C4-2B (cell line): ENCODE measurements at regions not wholly inside any gene's neighbourhood (a gene's known extent, or its start where the extent isn't known, plus 50 kb on each side); places are given as distances from the start of the nearest gene placed in this dataset.

Experiments
- CTCF ChIP-seq: fragments of 450-650 bp; conservative IDR thresholded peaks from 2 replicates; pipeline ENCODE4 v1.5.1; 2017; ENCODE audit warnings: mild to moderate bottlenecking
- ZFX ChIP-seq: fragments of 450-650 bp; IDR thresholded peaks from 2 replicates; pipeline ENCODE4 v1.6.1; 2017

GRCh38 chr16:86951831-86952598 is 365.2 kb downstream of the C16orf95 start:
- TF ChIP-seq CTCF (no peak), ZFX (no peak)
